Cardiac muscle cell (in vitro differentiated cells and primary cell): ENCODE measurements at regions not wholly inside any gene's neighbourhood (a gene's known extent, or its start where the extent isn't known, plus 50 kb on each side); places are given as distances from the start of the nearest gene placed in this dataset.

Experiments
- DNase-seq, 2 donors: peaks; one replicate each; pipeline versions ENCODE4 v3.0.0 to v3.0.0-alpha.2; 2010 to 2017; ENCODE audit warnings: low read depth in 1 of 2, low spot score in 1 of 2
- H3K27ac ChIP-seq: fragments of 200-600 bp; sonication (generic); 2 replicates; pipeline ENCODE4 v1.5.1; 2016
- H3K27me3 ChIP-seq: fragments of 200-600 bp; sonication (generic); 2 replicates; pipeline ENCODE4 v1.6.0; 2016; ENCODE audit warnings: control low read depth
- H3K36me3 ChIP-seq: fragments of 200-600 bp; sonication (generic); 2 replicates; pipeline ENCODE4 v1.5.1; 2016; ENCODE audit warnings: control low read depth
- H3K4me1 ChIP-seq: fragments of 200-600 bp; sonication (generic); 2 replicates; pipeline ENCODE4 v1.8.1; 2017; ENCODE audit warnings: low read depth, mild to moderate bottlenecking, mixed run types
- H3K4me3 ChIP-seq: fragments of 200-600 bp; sonication (generic); 2 replicates; pipeline ENCODE4 v1.5.1; 2016; ENCODE audit warnings: mild to moderate bottlenecking
- H3K9me3 ChIP-seq: fragments of 200-600 bp; sonication (generic); 2 replicates; pipeline ENCODE4 v1.5.1; 2017; ENCODE audit warnings: low read depth, mild to moderate bottlenecking, control low read depth
- CTCF ChIP-seq: IDR thresholded peaks from 2 replicates; pipeline ENCODE4 v1.5.1; 2012; ENCODE audit warnings: low read depth, mild to moderate bottlenecking, low read length

GRCh38 chr17:72466199-72466598, 345.4 kb downstream of the SOX9 start:
- Histone ChIP-seq H3K4me1 (peaks cover 7% of the 10 kb centered on the region), H3K4me3 (no peak overlapping the region), H3K27me3 (no peaks in the 10 kb centered on the region), H3K27ac (no peak overlapping the region), H3K36me3 (no peaks in the 10 kb centered on the region), H3K9me3 (no peaks in the 10 kb centered on the region)
- peak in 1 of 2 donors; percentile 42 for DNase-seq
- TF ChIP-seq CTCF: no peak

- Histone ChIP-seq H3K9me3 (no peaks in the 10 kb centered on the region), H3K36me3 (no peaks in the 10 kb centered on the region), H3K4me1 (peaks cover 7% of the 10 kb centered on the region), H3K4me3 (no peak overlapping the region), H3K27me3 (no peaks in the 10 kb centered on the region), H3K27ac (no peak overlapping the region)
- no peak for TF ChIP-seq CTCF
- DNase-seq: no peak
Measured at GRCh38 chr17:72466606-72467005, 345.8 kb downstream of the SOX9 start.

GRCh38 chr17:72467841-72468653, 347.2 kb downstream of the SOX9 start:
- no peak overlapping the region for H3K27ac ChIP-seq
- H3K4me3 ChIP-seq: no peak overlapping the region
- peaks cover 7% of the 10 kb centered on the region for H3K4me1 ChIP-seq
- H3K27me3 ChIP-seq: no peaks in the 10 kb centered on the region
- H3K36me3 ChIP-seq: no peaks in the 10 kb centered on the region
- TF ChIP-seq CTCF: no peak
- peak in 1 of 2 donors; percentile 79 for DNase-seq
- no peaks in the 10 kb centered on the region for H3K9me3 ChIP-seq

GRCh38 chr17:72468841-72469240, 348.0 kb downstream of the SOX9 start:
- Histone ChIP-seq H3K4me1 (peaks cover 7% of the 10 kb centered on the region), H3K36me3 (no peaks in the 10 kb centered on the region), H3K27me3 (no peaks in the 10 kb centered on the region), H3K27ac (no peak overlapping the region), H3K4me3 (no peak overlapping the region), H3K9me3 (no peaks in the 10 kb centered on the region)
- TF ChIP-seq CTCF: no peak
- DNase-seq: no peak

- Histone ChIP-seq H3K27me3 (no peaks in the 10 kb centered on the region), H3K4me3 (no peak overlapping the region), H3K9me3 (no peaks in the 10 kb centered on the region), H3K4me1 (peaks cover 7% of the 10 kb centered on the region), H3K27ac (no peak overlapping the region), H3K36me3 (no peaks in the 10 kb centered on the region)
- DNase-seq: no peak
- no peak for TF ChIP-seq CTCF
Measured at GRCh38 chr17:72470121-72470705, 349.4 kb downstream of the SOX9 start.
